Astrocyte of the hippocampus (primary cell): ENCODE measurements at regions not wholly inside any gene's neighbourhood (a gene's known extent, or its start where the extent isn't known, plus 50 kb on each side); places are given as distances from the start of the nearest gene placed in this dataset.

Experiments
- DNase-seq: peaks from one replicate; pipeline ENCODE4 v3.0.0; 2011; ENCODE audit warnings: low read depth, low spot score

- no peak for DNase-seq
These were observed 1287.0 kb upstream of the GJE1 start for GRCh38 chr6:140845701-140846100.

- DNase-seq = no peak
These were observed 1288.6 kb upstream of the GJE1 start for GRCh38 chr6:140844167-140844566.

GRCh38 chr6:140833408-140833807 is 1299.3 kb upstream of the GJE1 start:
- DNase-seq = no peak

GRCh38 chr6:140830666-140831065 is 1302.1 kb upstream of the GJE1 start:
- no peak for DNase-seq

GRCh38 chr6:140828856-140829255 is 1303.9 kb upstream of the GJE1 start:
- no peak for DNase-seq

GRCh38 chr6:140827593-140827992 is 1305.1 kb upstream of the GJE1 start:
- no peak for DNase-seq

- DNase-seq = no peak
These were observed 1307.0 kb upstream of the GJE1 start for GRCh38 chr6:140825731-140826130.

GRCh38 chr6:140824595-140824994 is 1308.1 kb upstream of the GJE1 start:
- DNase-seq = no peak

GRCh38 chr6:140821196-140821595 is 1311.5 kb upstream of the GJE1 start:
- DNase-seq = no peak

- no peak for DNase-seq
These were observed 1315.5 kb upstream of the GJE1 start for GRCh38 chr6:140817176-140817575.

GRCh38 chr6:140816681-140817080 is 1316.0 kb upstream of the GJE1 start:
- no peak for DNase-seq

GRCh38 chr6:140812636-140813035 is 1320.1 kb upstream of the GJE1 start:
- no peak for DNase-seq

- no peak for DNase-seq
These were observed 1321.1 kb upstream of the GJE1 start for GRCh38 chr6:140811642-140812041.

- peak; percentile 5 for DNase-seq
These were observed 1323.0 kb upstream of the GJE1 start for GRCh38 chr6:140809694-140810101.

- peak; percentile 19 for DNase-seq
These were observed 1326.3 kb upstream of the GJE1 start for GRCh38 chr6:140806431-140806830.

- no peak for DNase-seq
These were observed 1338.2 kb upstream of the GJE1 start for GRCh38 chr6:140794544-140794943.

- DNase-seq = no peak
These were observed 1342.6 kb upstream of the GJE1 start for GRCh38 chr6:140790109-140790508.

GRCh38 chr6:140789466-140789865 is 1343.3 kb upstream of the GJE1 start:
- no peak for DNase-seq

- no peak for DNase-seq
These were observed 1346.8 kb upstream of the GJE1 start for GRCh38 chr6:140785926-140786325.

- DNase-seq = no peak
These were observed 1348.2 kb upstream of the GJE1 start for GRCh38 chr6:140784573-140784972.

- peak; percentile 6 for DNase-seq
These were observed 1349.2 kb upstream of the GJE1 start for GRCh38 chr6:140783504-140783903.

- DNase-seq = peak; percentile 12
These were observed 1349.8 kb upstream of the GJE1 start for GRCh38 chr6:140782941-140783340.

GRCh38 chr6:140779991-140780596 is 1352.6 kb upstream of the GJE1 start:
- DNase-seq = no peak

- DNase-seq = no peak
These were observed 1353.4 kb upstream of the GJE1 start for GRCh38 chr6:140779341-140779740.
